ENCODE measurements at regions not wholly inside any gene's neighbourhood (a gene's known extent, or its start where the extent isn't known, plus 50 kb on each side); places are given as distances from the start of the nearest gene placed in this dataset.

DNA sequence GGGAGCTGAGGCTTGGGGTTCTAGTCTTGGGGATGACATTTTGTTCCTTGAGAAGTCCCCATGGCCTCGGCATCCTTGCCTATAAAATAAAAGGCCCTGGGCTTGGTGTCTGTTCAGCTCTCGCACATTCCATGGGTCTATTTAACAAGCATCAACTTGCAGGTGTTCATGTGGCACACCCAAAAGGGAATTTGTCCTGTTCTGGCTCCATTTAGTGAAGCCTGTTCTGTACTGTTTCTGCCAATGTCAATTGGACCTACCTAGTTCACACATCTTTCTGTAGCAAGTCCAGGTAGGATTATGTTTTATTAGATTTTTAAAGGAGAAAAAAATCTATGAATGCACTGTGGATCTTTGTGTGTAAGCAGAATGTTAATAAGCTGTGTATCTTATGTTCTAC, 262.0 kb downstream of the HIVEP2 start:
- in situ Hi-C loops (cut with HindIII; ENCODE audit: low sequenced_read_pairs) = no loop called here
- no peak overlapping the region for H3K4me3 ChIP-seq (ENCODE audit: low read depth, low read length)
- TF ChIP-seq, protein P1, sequence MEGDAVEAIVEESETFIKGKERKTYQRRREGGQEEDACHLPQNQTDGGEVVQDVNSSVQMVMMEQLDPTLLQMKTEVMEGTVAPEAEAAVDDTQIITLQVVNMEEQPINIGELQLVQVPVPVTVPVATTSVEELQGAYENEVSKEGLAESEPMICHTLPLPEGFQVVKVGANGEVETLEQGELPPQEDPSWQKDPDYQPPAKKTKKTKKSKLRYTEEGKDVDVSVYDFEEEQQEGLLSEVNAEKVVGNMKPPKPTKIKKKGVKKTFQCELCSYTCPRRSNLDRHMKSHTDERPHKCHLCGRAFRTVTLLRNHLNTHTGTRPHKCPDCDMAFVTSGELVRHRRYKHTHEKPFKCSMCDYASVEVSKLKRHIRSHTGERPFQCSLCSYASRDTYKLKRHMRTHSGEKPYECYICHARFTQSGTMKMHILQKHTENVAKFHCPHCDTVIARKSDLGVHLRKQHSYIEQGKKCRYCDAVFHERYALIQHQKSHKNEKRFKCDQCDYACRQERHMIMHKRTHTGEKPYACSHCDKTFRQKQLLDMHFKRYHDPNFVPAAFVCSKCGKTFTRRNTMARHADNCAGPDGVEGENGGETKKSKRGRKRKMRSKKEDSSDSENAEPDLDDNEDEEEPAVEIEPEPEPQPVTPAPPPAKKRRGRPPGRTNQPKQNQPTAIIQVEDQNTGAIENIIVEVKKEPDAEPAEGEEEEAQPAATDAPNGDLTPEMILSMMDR (IDR thresholded peaks at IDR 0.05; ENCODE audit: low read depth, low read length) = no peak
- no peak for DNase-seq (ENCODE audit: low read depth, low spot score)

DNA sequence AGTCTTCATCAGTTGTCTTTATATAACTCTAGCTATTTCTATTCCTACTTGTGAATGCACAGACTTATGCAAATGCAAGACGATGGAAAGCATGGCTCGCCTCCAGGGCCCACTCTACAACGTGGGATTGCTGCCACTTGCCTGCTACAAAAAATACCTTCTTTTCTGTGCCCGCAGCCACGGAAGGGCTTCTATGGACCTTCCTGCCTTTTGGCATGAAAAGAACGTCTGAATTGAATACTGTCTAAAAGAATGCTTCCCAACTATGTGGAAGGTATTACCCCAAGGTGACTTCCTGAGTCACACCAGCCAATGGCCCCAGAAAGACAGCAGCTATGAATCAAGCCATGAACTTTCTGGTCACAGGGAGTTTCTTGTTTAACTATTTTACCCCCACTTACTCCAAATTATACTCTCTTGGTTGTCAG, 261.2 kb downstream of the HIVEP2 start:
- no peak overlapping the region for H3K4me3 ChIP-seq (ENCODE audit: low read depth, low read length)
- TF ChIP-seq, protein P1 (IDR thresholded peaks at IDR 0.05; ENCODE audit: low read depth, low read length) = no peak
- in situ Hi-C loops (cut with HindIII; ENCODE audit: low sequenced_read_pairs) = no loop called here
- no peak for DNase-seq (ENCODE audit: low read depth, low spot score)

DNA sequence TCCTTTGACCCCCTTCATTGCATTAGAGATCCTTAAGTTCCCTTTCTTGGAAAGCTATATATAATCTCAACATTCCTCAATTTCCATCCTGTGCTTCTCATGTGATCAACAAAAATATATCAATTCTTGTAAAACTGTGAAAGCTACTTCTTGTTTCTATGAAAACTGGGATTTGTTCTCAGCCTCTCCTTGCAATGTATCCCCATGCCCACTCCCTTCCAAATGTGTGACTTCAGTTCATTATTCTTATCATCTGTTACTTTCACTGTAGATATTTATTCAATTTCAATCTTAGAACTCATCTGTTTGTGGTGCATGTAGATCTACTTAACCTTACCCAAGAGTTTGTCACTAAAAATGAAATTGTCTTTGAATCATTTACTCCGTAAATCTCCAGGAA, 260.6 kb downstream of the HIVEP2 start:
- in situ Hi-C loops (cut with HindIII; ENCODE audit: low sequenced_read_pairs) = no loop called here
- DNase-seq (ENCODE audit: low read depth, low spot score) = no peak
- H3K4me3 ChIP-seq (ENCODE audit: low read depth, low read length) = no peak overlapping the region
- TF ChIP-seq, protein P1 (IDR thresholded peaks at IDR 0.05; ENCODE audit: low read depth, low read length) = no peak

DNA sequence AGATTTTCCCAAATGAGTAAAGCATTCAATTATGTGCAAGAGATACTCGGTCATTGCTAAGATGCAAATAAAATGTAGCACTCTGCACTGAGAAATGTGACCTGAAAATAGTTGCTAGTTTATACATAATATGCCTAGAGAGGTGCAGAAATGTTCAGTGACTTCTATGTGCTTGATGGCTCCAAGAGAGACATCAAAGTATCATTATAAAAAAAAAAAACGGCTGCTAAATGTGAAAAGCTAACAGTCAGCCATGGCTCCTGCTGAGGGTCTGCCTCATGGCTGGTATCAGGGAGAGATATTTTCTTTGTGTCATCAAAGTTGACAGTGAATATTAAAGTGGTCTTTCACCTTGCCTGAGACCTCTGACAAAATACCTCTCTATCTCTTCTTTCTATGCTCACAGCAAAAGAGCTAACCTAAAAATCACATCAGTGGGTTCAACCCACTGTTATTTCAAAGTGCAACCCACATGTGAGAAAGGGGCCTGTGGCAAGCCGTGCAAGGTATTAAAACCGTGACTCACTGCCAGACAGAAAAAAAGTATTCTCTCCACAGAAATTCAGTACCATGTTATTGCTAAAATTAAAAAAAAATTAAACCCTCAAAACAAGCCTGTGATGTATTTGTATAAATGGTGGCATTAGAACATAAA, 259.0 kb downstream of the HIVEP2 start:
- H3K4me3 ChIP-seq (ENCODE audit: low read depth, low read length) = no peak overlapping the region
- TF ChIP-seq, protein P1 (IDR thresholded peaks at IDR 0.05; ENCODE audit: low read depth, low read length) = no peak
- in situ Hi-C loops (cut with HindIII; ENCODE audit: low sequenced_read_pairs) = no loop called here
- no peak for DNase-seq (ENCODE audit: low read depth, low spot score)

DNA sequence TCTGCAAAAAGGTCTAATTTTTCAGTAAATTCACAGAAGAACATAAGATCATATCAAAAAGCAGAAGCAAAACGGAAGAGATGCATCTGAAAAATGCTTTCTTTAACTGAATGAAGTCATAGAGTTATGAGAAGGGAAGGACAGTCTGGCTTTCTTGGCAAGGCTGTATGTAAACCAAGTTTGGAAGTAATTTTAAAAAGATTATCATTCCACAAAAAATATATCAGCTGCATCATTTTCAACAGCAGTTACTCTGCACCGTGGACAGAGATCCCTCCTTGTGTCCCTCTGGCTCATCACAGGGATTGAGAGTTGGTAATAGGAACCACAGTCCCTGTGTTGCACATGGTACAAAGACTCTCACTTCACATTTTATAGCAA, 258.5 kb downstream of the HIVEP2 start:
- no peak for DNase-seq (ENCODE audit: low read depth, low spot score)
- in situ Hi-C loops (cut with HindIII; ENCODE audit: low sequenced_read_pairs) = no loop called here
- TF ChIP-seq, protein P1 (IDR thresholded peaks at IDR 0.05; ENCODE audit: low read depth, low read length) = no peak
- no peak overlapping the region for H3K4me3 ChIP-seq (ENCODE audit: low read depth, low read length)

DNA sequence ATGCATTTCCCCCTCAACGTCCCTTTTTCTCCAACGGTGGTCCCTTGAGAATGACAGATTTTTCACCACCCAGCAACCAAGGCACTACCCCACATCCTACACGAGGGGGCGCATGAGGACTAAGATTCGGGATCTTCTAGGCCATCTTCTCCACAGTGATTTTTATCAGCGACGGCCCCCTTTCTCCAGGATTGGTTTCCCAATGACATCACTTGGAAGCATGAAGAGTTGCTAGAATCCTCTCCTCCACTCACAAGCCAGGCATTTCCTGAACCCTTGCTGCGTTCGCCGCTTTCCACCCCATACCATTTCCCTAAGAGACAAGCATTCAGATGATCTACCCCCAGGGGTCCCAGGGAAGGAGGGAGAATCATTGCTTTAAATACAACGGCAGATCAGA, 252.0 kb downstream of the HIVEP2 start:
- DNase-seq (ENCODE audit: low read depth, low spot score) = peak; percentile 95
- no peak overlapping the region for H3K4me3 ChIP-seq (ENCODE audit: low read depth, low read length)
- TF ChIP-seq, protein P1 (IDR thresholded peaks at IDR 0.05; ENCODE audit: low read depth, low read length) = peak; percentile 89
- in situ Hi-C loops (cut with HindIII; ENCODE audit: low sequenced_read_pairs) = no loop called here
